SW 1271 (cell line): ENCODE measurements at regions not wholly inside any gene's neighbourhood (a gene's known extent, or its start where the extent isn't known, plus 50 kb on each side); places are given as distances from the start of the nearest gene placed in this dataset.

ENCODE experiments used
- DNase-seq, 2 experiments: peaks; one replicate each; lab custom pipeline; 2025; lab: John Stamatoyannopoulos, UW

GRCh38 chr15:25504307-25504706 is 65.5 kb upstream of the UBE3A start:
- DNase-seq = no peak

- peak in 1 of 2 experiments; percentile 1 for DNase-seq
Observed at GRCh38 chr15:25501828-25502446, 63.1 kb upstream of the UBE3A start.

- DNase-seq = no peak
Observed at GRCh38 chr15:25498835-25499234, 60.0 kb upstream of the UBE3A start.

- DNase-seq = no peak
Observed at GRCh38 chr15:25497934-25498333, 59.1 kb upstream of the UBE3A start.

GRCh38 chr15:25493823-25494526 is 55.2 kb upstream of the UBE3A start:
- no peak for DNase-seq

- no peak for DNase-seq
Observed at GRCh38 chr15:25492315-25492714, 53.5 kb upstream of the UBE3A start.
